GM21786 (cell line): ENCODE measurements at regions not wholly inside any gene's neighbourhood (a gene's known extent, or its start where the extent isn't known, plus 50 kb on each side); places are given as distances from the start of the nearest gene placed in this dataset.
"Not testable (repeated sequence)": the region's sequence is repeated elsewhere in the genome, so short reads cannot be mapped to it uniquely, and the experiment has no call there.

Source experiments
- ATAC-seq: cut with Tn5 transposase; IDR thresholded peaks from one replicate; pipeline ENCODE4 v1.9.1; 2021; ENCODE audit not compliant: unreplicated experiment

DNA sequence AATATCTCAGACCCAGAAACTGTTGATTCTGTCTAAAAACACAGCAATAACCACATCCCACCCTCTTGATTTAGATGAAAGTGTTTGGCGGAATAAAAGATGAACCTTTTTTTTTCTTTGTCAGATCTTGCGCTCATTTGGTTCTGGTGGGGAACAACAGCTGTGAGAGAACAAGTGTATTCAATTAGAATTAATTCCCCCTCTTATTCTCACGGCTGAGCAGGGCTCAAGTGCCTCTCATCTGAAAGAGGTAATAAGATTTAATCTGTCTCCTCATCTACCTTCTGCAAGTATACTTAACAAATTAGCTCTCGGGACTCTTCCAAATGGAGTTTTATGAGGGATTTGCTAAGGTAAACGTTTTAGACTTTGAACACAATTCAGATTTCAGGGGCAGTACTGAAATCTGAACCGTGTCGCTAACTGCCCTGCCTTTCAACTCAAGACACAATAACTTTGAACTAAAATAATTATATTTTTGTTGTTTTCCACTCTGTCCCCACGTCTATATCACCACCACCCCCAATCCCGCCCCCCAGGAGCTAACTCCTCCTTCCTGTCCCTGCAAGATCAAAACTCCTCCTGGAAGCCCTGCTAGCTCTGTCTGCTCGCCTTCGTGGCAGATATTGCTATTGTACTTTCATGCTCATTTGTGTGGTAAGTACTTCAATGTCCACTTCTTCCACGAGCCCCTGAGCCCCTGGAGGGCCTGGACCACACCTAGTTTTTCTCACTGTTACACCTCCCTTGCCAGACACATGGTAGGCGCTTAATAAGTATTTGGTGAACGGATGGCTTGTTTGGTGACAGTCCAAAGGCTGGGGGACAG lies 54.2 kb upstream of the ROPN1B start:
- not testable (repeated sequence) for ATAC-seq

- not testable (repeated sequence) for ATAC-seq
Measured at GRCh38 chr3:125915437-125915787, 53.6 kb upstream of the ROPN1B start.

GRCh38 chr3:125915792-125916375 lies 53.1 kb upstream of the ROPN1B start:
- peak; percentile 87 for ATAC-seq

GRCh38 chr3:125916376-125916978 lies 52.5 kb upstream of the ROPN1B start:
- ATAC-seq: peak; percentile 64

GRCh38 chr3:125917020-125917549 lies 51.9 kb upstream of the ROPN1B start:
- not testable (repeated sequence) for ATAC-seq

GRCh38 chr3:125918024-125918423 lies 51.0 kb upstream of the ROPN1B start:
- ATAC-seq: not testable (repeated sequence)

- not testable (repeated sequence) for ATAC-seq
Measured at GRCh38 chr3:125918451-125918850, 50.5 kb upstream of the ROPN1B start.

GRCh38 chr3:125918866-125919265 lies 50.1 kb upstream of the ROPN1B start:
- ATAC-seq: not testable (repeated sequence)
